Liver (tissue), 8 donors: ENCODE measurements at regions not wholly inside any gene's neighbourhood (a gene's known extent, or its start where the extent isn't known, plus 50 kb on each side); places are given as distances from the start of the nearest gene placed in this dataset.

ENCODE experiments used
- DNase-seq: peaks from one replicate; pipeline ENCODE4 v3.0.0-alpha.2; 2017; ENCODE audit warnings: low spot score
- H3K27ac ChIP-seq, 2 donors: one replicate each; pipeline ENCODE4 v1.7.0; 2013; ENCODE audit warnings: inconsistent platforms in 2 of 2, low read length in 2 of 2, control low read depth in 1 of 2, low read depth in 1 of 2, mild to moderate bottlenecking in 1 of 2
- H3K27me3 ChIP-seq, 4 donors: one replicate each; pipeline versions ENCODE4 v1.6.1 to v1.7.0; 2013; ENCODE audit warnings: low read length in 3 of 4, inconsistent platforms in 1 of 4, mild to moderate bottlenecking in 1 of 4, moderate library complexity in 1 of 4; ENCODE audit not compliant: control insufficient read depth in 4 of 4, insufficient read depth in 4 of 4
- H3K36me3 ChIP-seq, 4 donors: one replicate each; pipeline versions ENCODE4 v1.6.1 to v1.7.0; 2013; ENCODE audit warnings: low read length in 3 of 4, mild to moderate bottlenecking in 3 of 4, low read depth in 1 of 4, moderate library complexity in 1 of 4; ENCODE audit not compliant: control insufficient read depth in 4 of 4, insufficient read depth in 3 of 4
- H3K4me1 ChIP-seq, 4 donors: one replicate each; pipeline versions ENCODE4 v1.6.1 to v1.7.0; 2013; ENCODE audit warnings: low read length in 3 of 4, mild to moderate bottlenecking in 3 of 4, moderate library complexity in 1 of 4; ENCODE audit not compliant: control insufficient read depth in 4 of 4, insufficient read depth in 4 of 4
- H3K4me3 ChIP-seq, 3 donors: one replicate each; pipeline versions ENCODE4 v1.6.1 to v1.7.0; 2013; ENCODE audit warnings: low read length in 3 of 3, control low read depth in 1 of 3, low read depth in 1 of 3, mild to moderate bottlenecking in 1 of 3
- H3K9ac ChIP-seq, 2 donors: one replicate each; pipeline ENCODE4 v1.7.0; 2013; ENCODE audit warnings: low read length in 2 of 2, mild to moderate bottlenecking in 2 of 2, moderate library complexity in 2 of 2, control low read depth in 1 of 2, low read depth in 1 of 2
- H3K9me3 ChIP-seq, 4 donors: one replicate each; pipeline versions ENCODE4 v1.6.1 to v1.7.0; 2013; ENCODE audit warnings: low read length in 3 of 4; ENCODE audit not compliant: control insufficient read depth in 4 of 4
- ATF3 ChIP-seq: IDR thresholded peaks from 2 replicates; pipeline ENCODE4 v1.6.1; 2016; ENCODE audit warnings: antibody characterized with exemption
- EGR1 ChIP-seq, 2 donors: IDR thresholded peaks; 2 replicates each; pipeline ENCODE4 v1.6.1; 2016 to 2018; ENCODE audit warnings: antibody characterized with exemption in 2 of 2, low read depth in 2 of 2
- FOXA1 ChIP-seq: IDR thresholded peaks from 2 replicates; pipeline ENCODE4 v1.6.1; 2016; ENCODE audit warnings: antibody characterized with exemption
- FOXA2 ChIP-seq: IDR thresholded peaks from 2 replicates; pipeline ENCODE4 v1.6.1; 2016; ENCODE audit warnings: antibody characterized with exemption
- GABPA ChIP-seq, 2 donors: IDR thresholded peaks in 1 of 2; conservative IDR thresholded peaks in 1 of 2; 2 replicates each; pipeline ENCODE4 v1.6.1; 2016; ENCODE audit warnings: antibody characterized with exemption in 2 of 2, mild to moderate bottlenecking in 1 of 2, moderate library complexity in 1 of 2
- HNF4A ChIP-seq, 2 donors: conservative IDR thresholded peaks; 2 replicates each; pipeline ENCODE4 v1.6.1; 2016; ENCODE audit warnings: antibody characterized with exemption in 2 of 2, mild to moderate bottlenecking in 2 of 2
- HNF4G ChIP-seq: IDR thresholded peaks from 2 replicates; pipeline ENCODE4 v1.6.1; 2016; ENCODE audit warnings: antibody characterized with exemption
- JUND ChIP-seq, 2 donors: IDR thresholded peaks; 2 replicates each; pipeline ENCODE4 v1.6.1; 2016; ENCODE audit warnings: antibody characterized with exemption in 2 of 2
- MAX ChIP-seq: IDR thresholded peaks from 2 replicates; pipeline ENCODE4 v1.6.1; 2016; ENCODE audit warnings: antibody characterized with exemption
- NR2F2 ChIP-seq: IDR thresholded peaks from 2 replicates; pipeline ENCODE4 v1.6.1; 2016; ENCODE audit warnings: antibody characterized with exemption
- RAD21 ChIP-seq, 2 donors: IDR thresholded peaks; 2 replicates each; pipeline ENCODE4 v1.6.1; 2016; ENCODE audit warnings: antibody characterized with exemption in 2 of 2, mild to moderate bottlenecking in 2 of 2
- REST ChIP-seq: IDR thresholded peaks from 2 replicates; pipeline ENCODE4 v1.6.1; 2016; ENCODE audit warnings: antibody characterized with exemption, mild to moderate bottlenecking
- SP1 ChIP-seq: IDR thresholded peaks from 2 replicates; pipeline ENCODE4 v1.6.1; 2018; ENCODE audit warnings: antibody characterized with exemption, mild to moderate bottlenecking
- YY1 ChIP-seq: IDR thresholded peaks from 2 replicates; pipeline ENCODE4 v1.6.1; 2016; ENCODE audit warnings: antibody characterized with exemption, mild to moderate bottlenecking
- ZBTB33 ChIP-seq: IDR thresholded peaks from 2 replicates; pipeline ENCODE4 v1.6.1; 2016; ENCODE audit warnings: antibody characterized with exemption
- WGBS: extraction: QIAGEN DNeasy Blood & Tissue Kit; methylation state at CpG from one replicate; pipeline ENCODE4 v1.1.7; 2013; 5-methylcytosine and 5-hydroxymethylcytosine counted together
- TF ChIP-seq, protein P1 (sequence below): fragments of 150-350 bp; IDR thresholded peaks from 2 replicates; pipeline ENCODE4 v1.5.1; 2017; ENCODE audit warnings: improper control_type of control experiment, low read depth, low read length; ENCODE audit not compliant: missing input control
- donor health status: healthy.
- donor health status: healthy.
- donor health status: healthy.
- donor health status: healthy.
- donor health status: healthy.

GRCh38 chr18:76581261-76581660 is 86.2 kb upstream of the ZNF516 start:
- no peak for DNase-seq
- Histone ChIP-seq H3K9me3 (no peaks in the 10 kb centered on the region), H3K27me3 (no peaks in the 10 kb centered on the region), H3K4me1 (no peaks in the 10 kb centered on the region), H3K4me3 (no peak overlapping the region), H3K9ac (no peak overlapping the region), H3K36me3 (no peaks in the 10 kb centered on the region), H3K27ac (no peak overlapping the region)
- TF ChIP-seq GABPA (IDR thresholded peaks at IDR 0.05 in 1 of 2, conservative IDR thresholded peaks at IDR 0.05 in 1 of 2) (no peak), EGR1 (IDR thresholded peaks at IDR 0.05; ENCODE audit: low read depth in 2 of 2) (no peak), FOXA1 (no peak), REST (no peak), ATF3 (no peak), MAX (no peak), JUND (IDR thresholded peaks at IDR 0.05) (no peak), YY1 (no peak), RAD21 (IDR thresholded peaks at IDR 0.05) (no peak), HNF4A (conservative IDR thresholded peaks at IDR 0.05) (no peak)
- WGBS, result 83% methylated on average over 3 of the region's 3 CpGs

- no peak overlapping the region for H3K27ac ChIP-seq
- no peak for DNase-seq
- 89% methylated on average over 17 of the region's 17 CpGs for WGBS
- no peaks in the 10 kb centered on the region for H3K4me1 ChIP-seq
- no peak overlapping the region for H3K4me3 ChIP-seq
- no peak overlapping the region for H3K9ac ChIP-seq
- no peaks in the 10 kb centered on the region for H3K27me3 ChIP-seq
- TF ChIP-seq MAX (no peak), ATF3 (no peak)
- no peaks in the 10 kb centered on the region for H3K36me3 ChIP-seq
- no peaks in the 10 kb centered on the region for H3K9me3 ChIP-seq
These were observed 85.4 kb upstream of the ZNF516 start for GRCh38 chr18:76580288-76580962.

GRCh38 chr18:76579301-76579695 is 84.3 kb upstream of the ZNF516 start:
- Histone ChIP-seq H3K36me3 (no peaks in the 10 kb centered on the region), H3K4me3 (no peak overlapping the region), H3K9ac (no peak overlapping the region), H3K27me3 (no peaks in the 10 kb centered on the region), H3K27ac (no peak overlapping the region), H3K4me1 (no peaks in the 10 kb centered on the region), H3K9me3 (no peaks in the 10 kb centered on the region)
- DNase-seq, result no peak
- 89% methylated on average over 17 of the region's 17 CpGs for WGBS
- TF ChIP-seq NR2F2 (no peak), MAX (no peak), FOXA1 (no peak), RAD21 (IDR thresholded peaks at IDR 0.05) (no peak), FOXA2 (no peak), SP1 (no peak), ZBTB33 (no peak), GABPA (IDR thresholded peaks at IDR 0.05 in 1 of 2, conservative IDR thresholded peaks at IDR 0.05 in 1 of 2) (no peak), HNF4G (no peak)
- TF ChIP-seq, protein P1, sequence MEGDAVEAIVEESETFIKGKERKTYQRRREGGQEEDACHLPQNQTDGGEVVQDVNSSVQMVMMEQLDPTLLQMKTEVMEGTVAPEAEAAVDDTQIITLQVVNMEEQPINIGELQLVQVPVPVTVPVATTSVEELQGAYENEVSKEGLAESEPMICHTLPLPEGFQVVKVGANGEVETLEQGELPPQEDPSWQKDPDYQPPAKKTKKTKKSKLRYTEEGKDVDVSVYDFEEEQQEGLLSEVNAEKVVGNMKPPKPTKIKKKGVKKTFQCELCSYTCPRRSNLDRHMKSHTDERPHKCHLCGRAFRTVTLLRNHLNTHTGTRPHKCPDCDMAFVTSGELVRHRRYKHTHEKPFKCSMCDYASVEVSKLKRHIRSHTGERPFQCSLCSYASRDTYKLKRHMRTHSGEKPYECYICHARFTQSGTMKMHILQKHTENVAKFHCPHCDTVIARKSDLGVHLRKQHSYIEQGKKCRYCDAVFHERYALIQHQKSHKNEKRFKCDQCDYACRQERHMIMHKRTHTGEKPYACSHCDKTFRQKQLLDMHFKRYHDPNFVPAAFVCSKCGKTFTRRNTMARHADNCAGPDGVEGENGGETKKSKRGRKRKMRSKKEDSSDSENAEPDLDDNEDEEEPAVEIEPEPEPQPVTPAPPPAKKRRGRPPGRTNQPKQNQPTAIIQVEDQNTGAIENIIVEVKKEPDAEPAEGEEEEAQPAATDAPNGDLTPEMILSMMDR, result no peak
